WI38 (cell line): ENCODE measurements at regions not wholly inside any gene's neighbourhood (a gene's known extent, or its start where the extent isn't known, plus 50 kb on each side); places are given as distances from the start of the nearest gene placed in this dataset.

Experiments
- H3K4me3 ChIP-seq: 2 replicates; pipeline ENCODE4 v1.5.1; 2011; ENCODE audit warnings: low read depth, mild to moderate bottlenecking, control low read depth, low read length
- TF ChIP-seq, protein P1 (sequence below): IDR thresholded peaks from 2 replicates; pipeline ENCODE4 v1.5.1; 2012; ENCODE audit warnings: low read depth, mild to moderate bottlenecking, control low read depth, low read length

- no peak overlapping the region for H3K4me3 ChIP-seq
- TF ChIP-seq, protein P1, sequence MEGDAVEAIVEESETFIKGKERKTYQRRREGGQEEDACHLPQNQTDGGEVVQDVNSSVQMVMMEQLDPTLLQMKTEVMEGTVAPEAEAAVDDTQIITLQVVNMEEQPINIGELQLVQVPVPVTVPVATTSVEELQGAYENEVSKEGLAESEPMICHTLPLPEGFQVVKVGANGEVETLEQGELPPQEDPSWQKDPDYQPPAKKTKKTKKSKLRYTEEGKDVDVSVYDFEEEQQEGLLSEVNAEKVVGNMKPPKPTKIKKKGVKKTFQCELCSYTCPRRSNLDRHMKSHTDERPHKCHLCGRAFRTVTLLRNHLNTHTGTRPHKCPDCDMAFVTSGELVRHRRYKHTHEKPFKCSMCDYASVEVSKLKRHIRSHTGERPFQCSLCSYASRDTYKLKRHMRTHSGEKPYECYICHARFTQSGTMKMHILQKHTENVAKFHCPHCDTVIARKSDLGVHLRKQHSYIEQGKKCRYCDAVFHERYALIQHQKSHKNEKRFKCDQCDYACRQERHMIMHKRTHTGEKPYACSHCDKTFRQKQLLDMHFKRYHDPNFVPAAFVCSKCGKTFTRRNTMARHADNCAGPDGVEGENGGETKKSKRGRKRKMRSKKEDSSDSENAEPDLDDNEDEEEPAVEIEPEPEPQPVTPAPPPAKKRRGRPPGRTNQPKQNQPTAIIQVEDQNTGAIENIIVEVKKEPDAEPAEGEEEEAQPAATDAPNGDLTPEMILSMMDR: no peak
Observed at GRCh38 chr15:94177112-94177511, 54.2 kb upstream of the MCTP2 start.

DNA sequence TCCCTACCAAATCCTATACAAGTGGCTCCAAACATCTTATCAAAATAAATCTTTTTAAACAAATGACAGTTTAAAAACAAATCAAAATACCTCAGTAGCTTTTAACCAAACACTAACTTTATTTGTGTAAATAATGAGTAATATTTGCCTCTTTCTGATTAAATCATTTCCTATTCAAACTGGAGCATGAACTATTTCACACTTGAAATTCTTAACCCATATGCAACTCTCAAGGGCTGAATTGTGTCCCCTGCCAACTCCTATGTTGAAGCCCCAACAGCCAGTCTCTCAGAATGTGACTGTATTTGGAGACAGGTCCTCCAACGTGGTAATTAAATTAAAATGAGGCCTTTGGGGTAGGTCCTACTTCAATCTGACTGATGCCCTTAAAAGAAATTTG, 55.9 kb upstream of the MCTP2 start:
- TF ChIP-seq, protein P1: no peak
- H3K4me3 ChIP-seq: no peak overlapping the region

- no peak overlapping the region for H3K4me3 ChIP-seq
- TF ChIP-seq, protein P1: no peak
Observed at GRCh38 chr15:94174399-94174802, 57.0 kb upstream of the MCTP2 start.

GRCh38 chr15:94168250-94168649, 63.1 kb upstream of the MCTP2 start:
- TF ChIP-seq, protein P1: peak; percentile 14; the same call in 1 of the 2 replicates
- H3K4me3 ChIP-seq: no peak overlapping the region

DNA sequence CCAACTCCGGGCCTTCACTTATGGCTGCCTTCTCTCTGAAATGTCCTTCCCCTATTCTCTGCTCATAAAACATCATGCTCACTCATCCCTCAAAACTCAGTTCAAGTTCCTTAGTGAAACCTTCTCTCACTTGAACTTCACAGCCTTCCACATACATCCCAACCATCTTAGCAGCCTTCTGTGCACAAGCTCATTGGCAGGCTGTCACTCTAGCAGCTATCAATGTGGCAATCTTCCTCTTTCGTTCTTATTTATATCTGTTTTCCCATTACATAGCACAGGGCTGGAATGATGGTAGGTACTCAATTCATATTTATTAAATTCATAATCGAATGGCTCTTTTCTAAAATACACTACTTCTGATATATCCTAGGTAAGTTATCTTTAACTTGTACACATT, 66.4 kb upstream of the MCTP2 start:
- H3K4me3 ChIP-seq: no peak overlapping the region
- TF ChIP-seq, protein P1: no peak

DNA sequence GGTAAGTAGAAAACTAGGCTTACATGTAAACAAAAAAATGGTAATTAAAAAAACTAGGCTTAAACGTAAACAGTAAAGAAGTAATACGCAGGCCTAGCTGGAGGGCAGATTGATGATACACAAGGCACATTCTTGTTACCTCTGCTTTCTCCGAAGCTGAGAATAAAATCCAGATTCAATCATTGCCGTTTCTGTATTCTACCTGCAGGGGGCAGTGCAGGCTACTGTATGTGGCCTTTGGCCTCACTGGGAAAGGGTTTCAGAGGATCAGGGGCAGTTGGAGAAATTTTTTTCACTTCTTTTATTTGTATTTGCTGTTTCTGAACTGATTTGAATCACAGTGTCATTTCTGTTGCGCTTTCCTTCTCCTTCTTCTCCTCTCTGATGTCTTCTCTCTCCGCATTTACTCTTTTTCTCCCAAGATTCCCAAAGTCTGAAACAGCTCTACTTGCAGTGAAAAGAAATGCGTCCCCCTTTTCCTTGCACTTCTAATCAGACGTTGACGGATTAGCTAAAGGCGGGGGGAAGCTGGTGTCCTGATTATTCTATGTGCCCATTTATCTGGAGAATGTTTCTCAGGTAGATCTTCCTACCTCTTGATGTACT, 67.1 kb upstream of the MCTP2 start:
- H3K4me3 ChIP-seq: no peak overlapping the region
- TF ChIP-seq, protein P1: peak; percentile 61

DNA sequence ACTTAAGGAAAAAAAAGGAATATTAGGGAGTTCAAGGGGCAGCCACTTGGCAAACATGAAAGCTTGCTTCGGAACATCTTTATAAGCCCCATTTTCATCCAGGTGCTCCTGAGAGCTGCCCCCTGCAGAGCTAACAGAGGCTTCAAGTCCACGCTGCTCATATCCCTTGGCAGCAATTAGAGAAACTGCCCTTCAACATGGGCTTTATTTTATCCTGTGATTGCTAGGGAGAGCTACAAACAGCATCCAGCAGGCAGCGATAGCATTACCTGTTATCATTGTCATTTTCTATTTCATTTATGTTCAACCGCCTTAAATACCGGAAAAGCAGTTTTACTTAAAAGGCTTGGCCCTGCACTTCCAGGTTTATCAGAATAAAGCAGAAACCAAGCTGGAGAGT, 68.4 kb upstream of the MCTP2 start:
- no peak overlapping the region for H3K4me3 ChIP-seq
- TF ChIP-seq, protein P1: no peak
